HCT116 (cell line): ENCODE measurements at regions not wholly inside any gene's neighbourhood (a gene's known extent, or its start where the extent isn't known, plus 50 kb on each side); places are given as distances from the start of the nearest gene placed in this dataset.
A peak's percentile ranks its signal among the peaks of the same experiment; 100 is the strongest.
"Not testable (repeated sequence)": the region's sequence is repeated elsewhere in the genome, so short reads cannot be mapped to it uniquely, and the experiment has no call there.

Experiments
- ATAC-seq: fragments of 200-7000 bp; cut with Tn5 transposase; 2 replicates; pipeline ENCODE4 v1.9.1; 2020; ENCODE audit warnings: mild to moderate bottlenecking, moderate library complexity
- BruUV-seq: library from RNA; stranded (reverse); fragments of 400-500 nt; replicated peaks from 2 replicates; lab custom pipeline; 2021; lab: Mats Ljungman, UMichigan
- CTCF ChIA-PET: fragments of 300-600 bp; sonication (Branson Sonifier 250); formaldehyde crosslinking; loops from one replicate; lab custom pipeline; 2021; ENCODE audit warnings: antibody characterized with exemption; lab: Charles Lee
- POLR2A ChIA-PET: fragments of 300-600, 350-600 bp; sonication (Branson Sonifier 250); formaldehyde crosslinking; loops from one replicate; lab custom pipeline; 2021; ENCODE audit warnings: antibody characterized with exemption; lab: Charles Lee
- RAD21 ChIA-PET, 2 experiments: fragments of 300-600 bp; sonication (Branson Sonifier 250); formaldehyde crosslinking; loops; one replicate each; lab custom pipeline; 2023; ENCODE audit warnings: low total read pairs in 2 of 2; ENCODE audit not compliant: uncharacterized antibody in 2 of 2, unreplicated experiment in 2 of 2, low non-redundant PET in 1 of 2; lab: Charles Lee
- DNase-seq: peaks from one replicate; pipeline ENCODE4 v3.0.0-alpha.2; 2010; ENCODE audit warnings: low read depth, low spot score
- H2AFZ ChIP-seq: fragments of 200-600 bp; shearing (Covaris generic), sonication (generic); 2 replicates; pipeline ENCODE4 v1.6.1; 2017; ENCODE audit warnings: low read depth, mixed run types, mixed read lengths, antibody characterized with exemption, low read length; ENCODE audit not compliant: poor library complexity, severe bottlenecking
- H3K27ac ChIP-seq: 2 replicates; pipeline ENCODE4 v1.5.1; 2012; ENCODE audit warnings: low read depth, low read length
- H3K27me3 ChIP-seq: fragments of 200-600 bp; sonication (generic); 2 replicates; pipeline ENCODE4 v1.6.1; 2016; ENCODE audit warnings: mixed run types, low read length, mixed read lengths; ENCODE audit not compliant: insufficient read depth
- H3K36me3 ChIP-seq, 2 experiments: fragments of 200-500 bp in 1 of 2; fragments of 200-600 bp in 1 of 2; sonication (Bioruptor generic) in 1 of 2; sonication (generic) in 1 of 2; 2 replicates each; pipeline versions ENCODE4 v1.5.1 to v1.6.1; 2014 to 2016; ENCODE audit warnings: low read length in 2 of 2, inconsistent platforms in 1 of 2, mixed read lengths in 1 of 2, mixed run types in 1 of 2; ENCODE audit not compliant: insufficient read depth in 2 of 2, control insufficient read depth in 1 of 2
- H3K4me1 ChIP-seq, 2 experiments: fragments of 200-600 bp in 1 of 2; sonication (generic) in 1 of 2; 2 replicates each; pipeline versions ENCODE4 v1.5.1 to v1.6.1; 2012 to 2017; ENCODE audit warnings: low read length in 2 of 2, inconsistent platforms in 1 of 2, mild to moderate bottlenecking in 1 of 2, mixed read lengths in 1 of 2, mixed run types in 1 of 2, moderate library complexity in 1 of 2; ENCODE audit not compliant: insufficient read depth in 2 of 2, control insufficient read depth in 1 of 2
- H3K4me2 ChIP-seq: fragments of 200-600 bp; sonication (generic); 2 replicates; pipeline ENCODE4 v1.6.1; 2017; ENCODE audit warnings: mixed run types, low read length, mixed read lengths
- H3K4me3 ChIP-seq, 2 experiments: fragments of 200-600 bp in 1 of 2; sonication (generic) in 1 of 2; replicated peaks in 1 of 2; 2 replicates each; pipeline ENCODE4 v1.5.1; 2011 to 2016; ENCODE audit warnings: low read length in 2 of 2, control low read depth in 1 of 2, low read depth in 1 of 2, mild to moderate bottlenecking in 1 of 2, mixed read lengths in 1 of 2, mixed run types in 1 of 2
- H3K79me2 ChIP-seq: fragments of 200-600 bp; sonication (generic); 2 replicates; pipeline ENCODE4 v1.6.1; 2017; ENCODE audit warnings: mild to moderate bottlenecking, mixed run types, low read length, moderate library complexity, mixed read lengths; ENCODE audit not compliant: insufficient read depth
- H3K9ac ChIP-seq: fragments of 200-600 bp; sonication (generic); 2 replicates; pipeline ENCODE4 v1.6.1; 2016; ENCODE audit warnings: low read length, mixed read lengths
- H3K9me2 ChIP-seq: fragments of 200-600 bp; sonication (generic), shearing (Covaris generic); 2 replicates; pipeline ENCODE4 v1.6.1; 2017; ENCODE audit warnings: mixed run types, mild to moderate bottlenecking, moderate library complexity; ENCODE audit not compliant: insufficient read depth
- H3K9me3 ChIP-seq, 2 experiments: fragments of 200-500 bp in 1 of 2; fragments of 200-600 bp in 1 of 2; sonication (Bioruptor generic) in 1 of 2; sonication (generic) in 1 of 2; 2 replicates each; pipeline ENCODE4 v1.6.1; 2014 to 2017; ENCODE audit warnings: low read length in 2 of 2, mixed read lengths in 2 of 2, inconsistent platforms in 1 of 2, low read depth in 1 of 2, mild to moderate bottlenecking in 1 of 2, mixed run types in 1 of 2, moderate library complexity in 1 of 2; ENCODE audit not compliant: control insufficient read depth in 1 of 2, insufficient read depth in 1 of 2
- H4K20me1 ChIP-seq: fragments of 200-600 bp; sonication (generic), shearing (Covaris generic); 2 replicates; pipeline ENCODE4 v1.6.1; 2017; ENCODE audit warnings: mixed run types, mild to moderate bottlenecking, moderate library complexity; ENCODE audit not compliant: insufficient read depth
- CBX3 ChIP-seq: IDR thresholded peaks from 2 replicates; pipeline ENCODE4 v1.6.1; 2012; ENCODE audit warnings: low read depth
- CTCF ChIP-seq, 3 experiments: fragments of 200-600 bp in 1 of 3; sonication (generic) in 1 of 3; IDR thresholded peaks in 2 of 3; conservative IDR thresholded peaks in 1 of 3; 2 replicates each; pipeline ENCODE4 v1.5.1; 2012 to 2017; ENCODE audit warnings: low read depth in 2 of 3, low read length in 2 of 3, antibody characterized with exemption in 1 of 3, borderline replicate concordance in 1 of 3, control low read depth in 1 of 3, mild to moderate bottlenecking in 1 of 3, mixed read lengths in 1 of 3, mixed run types in 1 of 3, moderate library complexity in 1 of 3; ENCODE audit not compliant: insufficient read depth in 1 of 3
- ELF1 ChIP-seq: IDR thresholded peaks from 2 replicates; pipeline ENCODE4 v1.6.1; 2012; ENCODE audit warnings: low read depth, borderline replicate concordance
- EZH2 ChIP-seq: fragments of 200-600 bp; sonication (generic); IDR thresholded peaks from 2 replicates; pipeline ENCODE4 v1.6.1; 2017; ENCODE audit warnings: antibody characterized with exemption, mixed run types
- EZH2phosphoT487 ChIP-seq: fragments of 200-600 bp; IDR thresholded peaks from 2 replicates; pipeline ENCODE4 v1.6.1; 2018; ENCODE audit warnings: antibody characterized with exemption, borderline replicate concordance
- FOSL1 ChIP-seq: IDR thresholded peaks from 2 replicates; pipeline ENCODE4 v1.6.1; 2012; ENCODE audit warnings: low read depth
- POLR2A ChIP-seq: IDR thresholded peaks from 2 replicates; pipeline ENCODE4 v1.7.0; 2011; ENCODE audit warnings: borderline replicate concordance; ENCODE audit not compliant: insufficient read depth, insufficient read length; ENCODE audit errors: extremely low read depth
- REST ChIP-seq: IDR thresholded peaks from 2 replicates; pipeline ENCODE4 v1.6.1; 2012; ENCODE audit warnings: low read depth
- SP1 ChIP-seq: IDR thresholded peaks from 2 replicates; pipeline ENCODE4 v1.6.1; 2012; ENCODE audit warnings: low read depth
- SRF ChIP-seq: IDR thresholded peaks from 2 replicates; pipeline ENCODE4 v1.6.1; 2012; ENCODE audit warnings: low read depth
- TCF7L2 ChIP-seq: IDR thresholded peaks from 2 replicates; pipeline ENCODE4 v1.7.0; 2011; ENCODE audit warnings: borderline replicate concordance, inconsistent platforms; ENCODE audit not compliant: insufficient read depth, insufficient read length; ENCODE audit errors: extremely low read depth
- ZFX ChIP-seq: fragments of 450-650 bp; IDR thresholded peaks from 2 replicates; pipeline ENCODE4 v1.6.1; 2017
- intact Hi-C: fragments of 100-400 bp; cut with micrococcal nuclease; formaldehyde crosslinking; loops from 2 replicates; pipeline ENCODE4 v1.10.0; 2022
- TF ChIP-seq, protein P1 (sequence below): IDR thresholded peaks from 2 replicates; pipeline ENCODE4 v1.6.1; 2011; ENCODE audit warnings: mild to moderate bottlenecking, low read length, moderate library complexity; ENCODE audit not compliant: insufficient replicate concordance; ENCODE audit errors: extremely low read depth

DNA sequence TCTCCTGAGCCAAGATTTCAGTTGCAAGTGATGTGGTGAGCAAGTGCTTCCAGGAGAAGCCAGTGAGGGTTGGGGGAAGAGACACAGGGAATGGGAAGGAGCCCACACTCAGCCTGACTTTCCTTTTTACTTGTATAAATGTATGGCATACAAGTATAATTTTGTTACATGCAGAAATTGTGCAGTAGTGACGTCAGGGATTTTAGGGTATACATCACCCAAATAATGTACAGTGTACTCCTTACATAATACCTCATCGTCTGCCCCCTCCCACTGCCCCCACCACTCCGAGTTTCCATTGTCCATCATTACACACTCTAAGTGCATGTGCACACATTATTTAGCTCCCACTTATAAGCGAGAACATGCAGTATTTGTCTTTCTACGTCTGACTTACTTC lies 68.7 kb upstream of the GBA3 start:
- intact Hi-C loops, H3K79me2 ChIP-seq, H3K4me2 ChIP-seq, H4K20me1 ChIP-seq, H3K9ac ChIP-seq, H3K27me3 ChIP-seq, DNase-seq, H3K9me3 ChIP-seq, BruUV-seq, H3K27ac ChIP-seq, H3K4me3 ChIP-seq, H3K36me3 ChIP-seq, CTCF ChIA-PET, ATAC-seq, RAD21 ChIA-PET, H3K9me2 ChIP-seq, H2AFZ ChIP-seq: not testable (repeated sequence)
- POLR2A ChIA-PET, result interaction anchor here (0.7 kb wide), 1 partner anchor 93 kb away, joined by 9 read pairs; no protein-coding TSS in a partner anchor
- H3K4me1 ChIP-seq, result peaks cover 0 to 12% of the 10 kb centered on the region in 2 experiments; a peak in 2 of 4 replicates

GRCh38 chr4:22625311-22625710 lies 67.4 kb upstream of the GBA3 start:
- POLR2A ChIA-PET, result no interaction called here
- peak overlapping the region; percentile 54 for H3K4me2 ChIP-seq
- H3K36me3 ChIP-seq, result no peaks in the 10 kb centered on the region
- H3K4me1 ChIP-seq, result peaks cover 0 to 12% of the 10 kb centered on the region in 2 experiments; a peak in 2 of 4 replicates
- H2AFZ ChIP-seq, result peak overlapping the region; percentile 67
- ATAC-seq (peak; percentile 79), DNase-seq (no peak)
- RAD21 ChIA-PET, result no interaction called here
- no peaks in the 10 kb centered on the region for H3K79me2 ChIP-seq
- CTCF ChIA-PET, result no interaction called here
- no peaks in the 10 kb centered on the region for H3K27me3 ChIP-seq
- no TSS peak for BruUV-seq
- intact Hi-C loops, result no loop called here
- H4K20me1 ChIP-seq, result no peaks in the 10 kb centered on the region
- no peak overlapping the region for H3K27ac ChIP-seq
- H3K9ac ChIP-seq, result no peak overlapping the region
- no peaks in the 10 kb centered on the region for H3K9me2 ChIP-seq
- H3K4me3 ChIP-seq, result peak overlapping the region in 1 of 2 experiments; percentile 30; a peak in 1 of 4 replicates
- no peaks in the 10 kb centered on the region for H3K9me3 ChIP-seq
- no peak for TF ChIP-seq POLR2A
- no peak for TF ChIP-seq SRF
- no peak for TF ChIP-seq ELF1
- TF ChIP-seq CBX3, result no peak
- TF ChIP-seq, protein P1, sequence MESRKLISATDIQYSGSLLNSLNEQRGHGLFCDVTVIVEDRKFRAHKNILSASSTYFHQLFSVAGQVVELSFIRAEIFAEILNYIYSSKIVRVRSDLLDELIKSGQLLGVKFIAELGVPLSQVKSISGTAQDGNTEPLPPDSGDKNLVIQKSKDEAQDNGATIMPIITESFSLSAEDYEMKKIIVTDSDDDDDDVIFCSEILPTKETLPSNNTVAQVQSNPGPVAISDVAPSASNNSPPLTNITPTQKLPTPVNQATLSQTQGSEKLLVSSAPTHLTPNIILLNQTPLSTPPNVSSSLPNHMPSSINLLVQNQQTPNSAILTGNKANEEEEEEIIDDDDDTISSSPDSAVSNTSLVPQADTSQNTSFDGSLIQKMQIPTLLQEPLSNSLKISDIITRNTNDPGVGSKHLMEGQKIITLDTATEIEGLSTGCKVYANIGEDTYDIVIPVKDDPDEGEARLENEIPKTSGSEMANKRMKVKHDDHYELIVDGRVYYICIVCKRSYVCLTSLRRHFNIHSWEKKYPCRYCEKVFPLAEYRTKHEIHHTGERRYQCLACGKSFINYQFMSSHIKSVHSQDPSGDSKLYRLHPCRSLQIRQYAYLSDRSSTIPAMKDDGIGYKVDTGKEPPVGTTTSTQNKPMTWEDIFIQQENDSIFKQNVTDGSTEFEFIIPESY, result no peak
- TF ChIP-seq FOSL1, result no peak
- TF ChIP-seq ZFX, result no peak
- TF ChIP-seq EZH2phosphoT487, result no peak
- no peak for TF ChIP-seq EZH2
- TF ChIP-seq CTCF (IDR thresholded peaks at IDR 0.05 in 2 of 3, conservative IDR thresholded peaks at IDR 0.05 in 1 of 3; ENCODE audit: borderline replicate concordance in 1 of 3, insufficient read depth in 1 of 3, low read depth in 2 of 3, low read length in 2 of 3), result no peak
- TF ChIP-seq SP1, result no peak
- TF ChIP-seq TCF7L2, result no peak
- TF ChIP-seq REST, result no peak
